Parathyroid adenoma (tissue), 2 donors: ENCODE measurements at regions not wholly inside any gene's neighbourhood (a gene's known extent, or its start where the extent isn't known, plus 50 kb on each side); places are given as distances from the start of the nearest gene placed in this dataset.
A peak's percentile ranks its signal among the peaks of the same experiment; 100 is the strongest.

Experiments
- H2AFZ ChIP-seq: fragments of 300-600 bp; sonication (generic); one replicate; pipeline ENCODE4 v1.7.0; 2017; ENCODE audit warnings: antibody characterized with exemption, mild to moderate bottlenecking
- H3K27ac ChIP-seq: fragments of 300-600 bp; sonication (generic); one replicate; pipeline ENCODE4 v1.7.0; 2017
- H3K27me3 ChIP-seq: fragments of 300-600 bp; sonication (generic); one replicate; pipeline ENCODE4 v1.7.0; 2017; ENCODE audit warnings: low read length; ENCODE audit not compliant: control insufficient read depth, insufficient read depth
- H3K36me3 ChIP-seq: fragments of 300-600 bp; sonication (generic); one replicate; pipeline ENCODE4 v1.7.0; 2017; ENCODE audit warnings: low read length; ENCODE audit not compliant: control insufficient read depth, insufficient read depth
- H3K4me1 ChIP-seq: fragments of 300-600 bp; sonication (generic); one replicate; pipeline ENCODE4 v1.7.0; 2017; ENCODE audit warnings: control low read depth
- H3K4me2 ChIP-seq: fragments of 300-600 bp; sonication (generic); one replicate; pipeline ENCODE4 v1.7.0; 2017; ENCODE audit warnings: low read length
- H3K4me3 ChIP-seq: fragments of 300-600 bp; sonication (generic); one replicate; pipeline ENCODE4 v1.7.0; 2017; ENCODE audit warnings: low read depth, low read length
- H3K79me2 ChIP-seq: fragments of 300-600 bp; sonication (generic); one replicate; pipeline ENCODE4 v1.7.0; 2017; ENCODE audit warnings: control low read depth
- H3K9ac ChIP-seq: fragments of 300-600 bp; sonication (generic); one replicate; pipeline ENCODE4 v1.7.0; 2017; ENCODE audit warnings: mild to moderate bottlenecking
- H3K9me3 ChIP-seq: fragments of 300-600 bp; sonication (generic); one replicate; pipeline ENCODE4 v1.7.0; 2017; ENCODE audit warnings: low read length; ENCODE audit not compliant: control insufficient read depth
- CTCF ChIP-seq: fragments of 300-600 bp; sonication (generic); IDR thresholded peaks from one replicate; pipeline ENCODE4 v1.7.0; 2017; ENCODE audit warnings: antibody characterized with exemption, mild to moderate bottlenecking
- donor health status: primary hyperparathyroidism.

- Histone ChIP-seq H3K27me3 (no peaks in the 10 kb centered on the region), H3K4me2 (no peak overlapping the region), H3K79me2 (no peaks in the 10 kb centered on the region), H3K4me3 (no peak overlapping the region), H3K36me3 (no peaks in the 10 kb centered on the region), H3K9ac (no peak overlapping the region), H3K27ac (no peak overlapping the region), H2AFZ (no peak overlapping the region), H3K9me3 (no peaks in the 10 kb centered on the region), H3K4me1 (no peaks in the 10 kb centered on the region)
- TF ChIP-seq CTCF = no peak
Measured at GRCh38 chr18:59062643-59063006, 77.1 kb upstream of the SEC11C start.

DNA sequence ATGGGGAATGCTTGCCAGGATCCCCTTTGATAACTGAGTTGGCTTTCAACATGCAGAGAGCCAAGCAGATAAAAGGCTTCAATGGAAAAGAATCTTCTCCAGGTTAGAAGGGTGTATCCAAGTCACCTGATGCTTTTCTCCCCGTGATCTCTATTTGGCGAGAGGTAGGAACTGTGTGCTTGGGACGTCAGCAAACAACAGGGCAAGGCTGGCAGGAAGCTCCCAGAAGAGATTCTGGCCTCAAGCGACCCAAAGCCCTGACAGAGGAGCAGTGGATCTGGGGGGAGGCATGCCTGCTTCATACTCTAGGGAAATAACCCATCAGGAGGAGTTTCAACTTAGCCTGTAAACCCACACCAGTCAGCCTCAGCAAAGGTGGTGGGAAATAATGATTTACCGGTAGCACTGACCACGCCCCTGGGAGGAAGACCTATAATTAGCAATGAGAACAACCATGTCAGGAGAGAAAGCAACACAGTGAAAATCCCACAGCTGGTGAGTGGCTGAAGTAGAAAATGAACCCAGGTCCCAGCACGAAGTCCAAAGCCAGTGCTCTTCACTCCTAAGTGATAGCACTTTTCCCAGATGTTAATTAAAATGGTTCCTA, 76.3 kb upstream of the SEC11C start:
- no peak overlapping the region for H3K27ac ChIP-seq
- no peaks in the 10 kb centered on the region for H3K27me3 ChIP-seq
- no peak overlapping the region for H3K4me2 ChIP-seq
- no peak for TF ChIP-seq CTCF
- H3K9ac ChIP-seq = no peak overlapping the region
- no peak overlapping the region for H3K4me3 ChIP-seq
- H3K4me1 ChIP-seq = no peaks in the 10 kb centered on the region
- no peaks in the 10 kb centered on the region for H3K79me2 ChIP-seq
- H3K36me3 ChIP-seq = no peaks in the 10 kb centered on the region
- H3K9me3 ChIP-seq = no peaks in the 10 kb centered on the region
- no peak overlapping the region for H2AFZ ChIP-seq

DNA sequence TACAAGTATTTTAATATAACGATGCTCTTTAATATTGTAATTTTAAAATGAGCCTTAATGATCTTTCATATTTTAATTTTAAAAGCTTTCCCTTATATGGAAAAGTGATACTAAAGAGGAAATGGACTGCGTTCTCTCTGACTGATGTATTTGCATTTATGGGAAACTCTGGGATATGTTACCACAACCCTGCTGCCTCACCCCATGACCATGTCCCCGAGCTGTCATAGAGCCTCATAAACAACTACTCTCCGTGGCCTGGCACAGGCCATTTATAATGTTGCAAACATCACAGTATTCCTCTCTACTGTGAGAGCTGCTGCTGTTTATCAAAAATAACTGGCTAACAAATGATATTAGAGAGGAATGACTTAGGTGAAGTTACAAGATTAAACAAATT, 75.8 kb upstream of the SEC11C start:
- Histone ChIP-seq H3K27me3 (no peaks in the 10 kb centered on the region), H3K36me3 (no peaks in the 10 kb centered on the region), H3K9me3 (no peaks in the 10 kb centered on the region), H3K79me2 (no peaks in the 10 kb centered on the region), H2AFZ (no peak overlapping the region), H3K9ac (no peak overlapping the region), H3K27ac (no peak overlapping the region), H3K4me2 (no peak overlapping the region), H3K4me3 (no peak overlapping the region), H3K4me1 (no peaks in the 10 kb centered on the region)
- no peak for TF ChIP-seq CTCF

GRCh38 chr18:59065684-59066083, 74.0 kb upstream of the SEC11C start:
- H3K27ac ChIP-seq = no peak overlapping the region
- no peak overlapping the region for H3K4me3 ChIP-seq
- no peak overlapping the region for H3K9ac ChIP-seq
- no peaks in the 10 kb centered on the region for H3K36me3 ChIP-seq
- no peaks in the 10 kb centered on the region for H3K9me3 ChIP-seq
- H3K27me3 ChIP-seq = no peaks in the 10 kb centered on the region
- no peaks in the 10 kb centered on the region for H3K4me1 ChIP-seq
- no peaks in the 10 kb centered on the region for H3K79me2 ChIP-seq
- TF ChIP-seq CTCF = no peak
- no peak overlapping the region for H3K4me2 ChIP-seq
- H2AFZ ChIP-seq = no peak overlapping the region

DNA sequence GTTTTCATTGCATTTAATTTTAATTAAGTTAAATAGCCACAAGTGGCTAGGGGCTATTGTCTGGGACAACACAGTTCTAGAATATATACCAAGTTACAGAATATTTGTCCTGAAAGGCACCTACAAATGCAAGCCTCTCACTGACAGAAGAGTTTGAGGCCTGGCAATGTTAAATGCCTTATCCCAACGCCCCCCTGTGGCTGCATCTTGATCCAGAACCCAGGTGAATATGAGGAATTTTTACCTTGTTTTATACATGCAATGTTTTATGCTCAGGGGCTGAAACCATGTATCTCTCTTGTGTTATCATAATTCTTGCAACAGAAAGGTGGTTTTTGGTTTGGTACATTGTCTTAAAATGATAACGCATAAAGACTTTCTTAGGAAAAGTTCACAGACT, 71.8 kb upstream of the SEC11C start:
- H2AFZ ChIP-seq = no peak overlapping the region

More for the DNA sequence above, 71.8 kb upstream of the SEC11C start:
- no peaks in the 10 kb centered on the region for H3K79me2 ChIP-seq
- peak; percentile 45 for TF ChIP-seq CTCF
- H3K9me3 ChIP-seq = no peaks in the 10 kb centered on the region
- no peaks in the 10 kb centered on the region for H3K27me3 ChIP-seq
- H3K4me3 ChIP-seq = no peak overlapping the region
- no peaks in the 10 kb centered on the region for H3K4me1 ChIP-seq
- no peaks in the 10 kb centered on the region for H3K36me3 ChIP-seq
- no peak overlapping the region for H3K9ac ChIP-seq
- H3K27ac ChIP-seq = no peak overlapping the region
- no peak overlapping the region for H3K4me2 ChIP-seq
